NCI-H2081 treated with DMSO at 0.1 percent for 48 hours (cell line): ENCODE measurements at regions not wholly inside any gene's neighbourhood (a gene's known extent, or its start where the extent isn't known, plus 50 kb on each side); places are given as distances from the start of the nearest gene placed in this dataset.
"Not testable (repeated sequence)": the region's sequence is repeated elsewhere in the genome, so short reads cannot be mapped to it uniquely, and the experiment has no call there.

Experiments
- DNase-seq: peaks from one replicate; lab custom pipeline; 2025; lab: John Stamatoyannopoulos, UW

DNA sequence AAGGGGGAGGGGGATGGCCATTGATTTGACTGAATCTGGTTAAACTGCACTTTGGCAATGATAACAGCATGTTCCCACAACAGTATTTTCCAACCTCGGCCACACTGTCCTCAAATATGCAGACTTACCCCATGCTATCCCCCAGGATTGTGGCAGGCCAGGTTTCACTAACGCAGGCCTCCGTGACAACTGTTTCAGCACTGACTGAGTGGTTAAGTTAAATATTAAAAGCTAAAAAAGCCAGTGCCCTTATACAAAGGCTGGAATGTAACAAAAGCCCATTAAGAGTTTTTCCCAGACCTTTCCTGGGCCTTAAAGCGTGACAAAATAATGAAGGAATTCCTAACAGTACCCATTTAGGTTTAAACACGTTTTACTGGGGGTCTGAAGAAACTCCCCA is 202.9 kb downstream of the USP25 start:
- no peak for DNase-seq

DNA sequence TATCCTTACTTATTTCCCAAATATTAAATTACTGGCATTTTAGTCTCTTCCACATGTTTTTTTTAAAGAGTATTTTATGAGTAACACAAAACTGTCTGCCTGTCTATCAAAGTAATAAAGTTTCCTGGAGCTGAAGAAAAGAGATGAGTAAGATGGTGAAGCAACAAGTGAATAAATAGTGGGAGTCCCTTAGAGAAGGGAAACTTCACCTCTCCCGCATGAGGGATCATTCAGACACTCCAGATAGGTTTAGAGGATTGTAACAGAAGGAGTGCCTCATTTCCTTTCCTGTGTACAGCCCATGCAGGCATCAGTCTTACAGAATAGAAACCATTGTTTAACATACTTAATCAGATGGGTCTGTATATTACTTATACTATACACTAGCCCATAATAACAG is 205.7 kb downstream of the USP25 start:
- no peak for DNase-seq

DNA sequence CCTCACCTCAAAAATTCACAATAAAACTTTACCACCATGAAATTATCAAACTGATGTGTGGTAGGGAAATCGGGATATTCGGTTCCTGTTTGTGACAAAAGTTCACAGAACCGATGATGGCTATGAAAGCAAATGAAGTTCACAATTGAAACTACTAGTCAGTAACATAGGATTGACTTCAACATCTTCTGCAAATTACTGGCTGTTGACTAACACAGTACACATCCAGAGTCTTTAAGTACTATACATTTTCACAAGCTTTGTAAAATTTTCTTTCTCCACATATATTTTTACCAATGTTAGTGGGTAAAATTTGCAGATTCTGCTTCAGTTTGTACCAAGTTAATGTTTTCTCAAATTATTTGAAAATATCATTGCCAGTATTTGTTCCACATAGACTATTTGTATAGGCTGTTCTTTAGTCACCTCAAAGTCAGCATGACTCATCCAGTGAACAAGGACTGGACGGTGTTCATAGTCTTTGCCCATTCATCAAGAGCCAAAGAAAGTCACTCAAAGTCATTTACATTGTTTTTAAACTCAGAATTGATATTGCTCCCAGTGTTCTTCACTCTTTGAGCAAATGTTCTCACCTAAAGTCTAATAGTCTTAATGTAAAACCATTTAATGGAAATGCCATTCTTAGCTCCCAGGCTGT is 213.4 kb downstream of the USP25 start:
- no peak for DNase-seq

DNA sequence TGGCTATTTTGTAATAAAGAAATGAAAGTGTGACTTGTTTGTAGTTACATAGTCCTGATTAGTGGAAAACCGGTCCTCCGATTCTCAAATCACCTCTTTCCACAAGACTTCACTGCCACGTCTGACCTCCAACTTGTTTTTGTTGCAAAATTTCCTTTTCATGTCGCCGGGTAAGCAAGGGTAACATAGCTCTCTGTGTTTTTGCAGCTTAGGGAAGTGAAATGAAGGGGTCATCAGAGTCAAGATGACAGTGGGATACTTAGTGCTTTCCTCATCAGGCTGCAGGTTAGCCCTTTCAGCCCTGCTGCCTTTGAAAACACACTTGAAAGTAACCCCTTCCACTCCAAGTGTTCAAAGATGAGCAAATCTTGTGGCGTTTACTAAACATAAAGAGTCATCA is 217.9 kb downstream of the USP25 start:
- DNase-seq: no peak

DNA sequence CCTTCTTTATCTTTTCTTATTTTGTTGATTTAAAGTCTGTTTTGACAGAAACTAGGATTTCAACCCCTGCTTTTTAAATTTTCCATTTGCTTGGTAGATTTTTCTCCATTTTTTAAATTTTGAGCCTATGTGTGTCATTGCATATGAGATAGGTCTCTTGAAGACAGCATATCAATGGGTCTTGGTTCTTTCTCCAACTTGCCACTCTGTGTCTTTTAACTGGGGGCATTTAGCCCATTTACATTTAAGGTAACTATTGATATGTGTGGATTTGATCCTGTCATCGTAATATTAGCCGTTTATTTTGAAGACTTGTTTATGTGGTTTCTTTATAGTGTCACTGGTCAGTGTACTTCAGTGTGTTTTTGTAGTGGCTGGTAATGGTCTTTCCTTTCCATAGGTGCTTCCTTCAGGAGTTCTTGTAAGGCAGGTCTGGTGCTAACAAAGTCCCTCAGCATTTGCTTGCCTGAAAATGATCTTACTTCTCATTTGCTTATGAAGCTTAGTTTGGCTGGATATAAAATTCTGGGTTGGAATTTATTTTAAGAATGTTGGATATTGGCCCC is 223.9 kb downstream of the USP25 start:
- DNase-seq: no peak

DNA sequence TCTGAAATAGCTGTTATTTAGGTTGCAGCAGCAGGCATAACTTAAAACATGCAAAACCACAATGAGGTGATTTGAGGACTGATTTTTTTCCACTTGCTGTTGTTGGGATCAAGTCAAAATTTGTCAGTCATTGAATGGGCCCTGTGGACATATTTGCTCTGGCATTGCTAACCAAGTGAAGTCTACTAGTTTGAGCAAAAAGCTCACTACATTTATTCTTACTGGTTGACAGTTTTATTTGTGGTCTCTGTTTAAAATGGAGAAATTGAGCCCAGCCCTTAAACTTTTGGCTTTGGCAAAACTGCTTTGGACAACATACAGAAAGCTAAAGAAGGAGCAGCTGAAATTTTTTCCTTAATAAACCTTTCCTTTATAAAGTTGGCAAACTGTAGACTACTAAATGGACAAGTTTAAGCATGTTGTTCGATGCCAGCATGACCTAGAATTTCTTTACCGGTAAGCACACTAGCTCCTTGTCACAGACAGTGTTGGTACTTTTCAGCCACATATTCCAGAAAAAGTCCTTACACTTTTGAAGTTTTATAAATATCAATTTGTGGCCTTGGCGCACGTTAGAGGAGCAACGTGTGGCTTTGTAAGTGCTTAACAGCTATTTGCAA is 234.6 kb downstream of the USP25 start:
- no peak for DNase-seq

DNA sequence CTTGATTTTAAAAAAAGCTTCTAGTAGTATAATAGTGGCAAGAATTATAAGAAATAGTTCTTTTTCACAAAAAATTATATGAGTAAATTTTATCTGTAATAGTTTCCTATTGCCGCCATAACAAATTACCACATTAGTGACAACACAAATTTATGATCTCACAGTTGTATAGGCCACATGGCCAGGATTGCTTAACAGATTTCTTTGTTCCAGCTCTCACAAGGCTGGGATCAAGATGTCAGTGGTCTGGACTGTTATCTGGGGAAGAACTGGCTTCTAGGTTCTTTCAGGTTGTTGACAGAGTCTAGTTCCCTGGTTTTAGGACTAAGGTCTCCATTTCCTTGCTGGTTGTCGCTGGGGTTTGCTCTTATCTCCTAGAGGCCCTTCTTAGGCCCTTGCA is 236.4 kb downstream of the USP25 start:
- DNase-seq: no peak

DNA sequence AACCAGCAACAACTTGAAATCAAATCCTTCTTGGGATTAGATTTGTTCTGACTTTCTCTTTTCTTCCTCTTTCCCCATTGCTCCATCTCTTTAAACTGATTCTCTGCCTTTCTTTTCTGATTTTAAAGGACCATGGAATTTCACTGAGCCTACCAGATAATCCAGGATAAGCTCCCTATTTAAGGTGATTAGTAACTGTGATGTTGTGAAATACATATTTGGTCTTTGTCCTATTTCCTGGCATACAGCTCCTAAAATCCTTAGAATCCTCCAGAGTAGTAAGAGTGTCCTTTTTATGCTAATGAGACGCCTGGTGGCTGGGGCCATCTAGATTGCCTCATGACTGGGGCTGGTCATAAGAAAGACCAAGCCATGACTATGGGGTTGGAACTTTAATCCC is 236.9 kb downstream of the USP25 start:
- DNase-seq: no peak

DNA sequence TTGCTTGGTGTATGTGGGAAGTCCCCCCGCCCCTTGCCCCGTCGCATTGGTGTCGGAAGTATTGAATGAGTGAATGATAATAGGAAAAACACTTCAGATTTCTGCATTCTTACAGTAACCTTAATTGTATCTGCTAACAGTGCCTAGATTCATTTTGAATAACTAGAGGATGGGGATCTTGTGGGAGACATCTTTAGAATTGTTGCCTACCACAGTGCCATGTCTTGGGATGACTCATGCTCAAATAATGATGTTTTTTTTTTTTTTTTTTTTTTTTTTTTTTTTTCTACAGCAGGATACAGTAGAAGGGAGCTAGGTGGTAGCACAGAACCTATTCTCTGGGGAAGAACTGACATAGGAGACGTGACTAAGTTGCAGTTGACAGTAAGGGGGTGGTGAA is 237.9 kb downstream of the USP25 start:
- DNase-seq: no peak

DNA sequence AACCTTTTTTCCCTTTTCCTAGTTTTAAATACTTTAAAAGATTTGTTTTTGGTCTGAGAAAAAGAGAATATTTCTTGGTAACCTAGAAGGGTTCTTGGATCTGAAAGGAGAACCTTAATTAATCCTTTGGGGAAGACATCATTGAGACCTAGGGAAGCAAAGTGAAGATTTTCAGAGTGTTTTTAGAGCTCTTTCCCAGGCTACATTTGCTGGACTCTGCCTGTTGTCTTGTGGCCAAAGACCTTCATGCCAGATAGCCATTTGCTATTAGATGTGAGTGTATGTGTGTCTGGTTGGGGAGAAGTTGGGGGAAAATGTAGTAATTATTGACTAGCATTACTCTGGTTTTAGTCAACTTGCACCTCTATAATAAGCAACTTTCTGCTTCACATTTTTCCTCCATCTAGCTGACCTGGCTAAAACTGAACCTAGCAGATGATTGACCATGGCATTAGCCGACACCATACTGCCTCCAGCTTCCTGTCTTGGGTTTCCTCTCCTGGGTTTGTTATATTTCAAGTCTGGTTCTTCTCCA is 239.1 kb downstream of the USP25 start:
- DNase-seq: no peak

DNA sequence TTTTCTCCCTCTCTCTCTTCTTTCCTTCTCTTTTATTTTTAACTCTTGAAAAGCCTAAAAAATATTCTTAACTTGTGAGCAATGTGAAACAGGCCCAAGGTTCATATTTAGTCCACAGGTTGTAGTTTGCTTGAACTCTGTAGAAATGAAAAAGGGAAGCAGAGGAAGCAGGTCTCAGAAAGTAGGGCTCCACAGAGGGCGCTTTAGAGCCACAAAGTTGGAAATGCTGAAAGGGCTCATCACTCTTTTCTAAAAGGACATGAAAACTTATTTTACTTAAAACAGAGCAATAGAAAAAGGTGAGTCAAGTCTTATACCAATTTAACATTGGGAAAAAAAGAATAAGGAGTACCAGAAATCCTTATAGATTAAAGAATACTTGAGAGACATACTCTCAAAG is 247.0 kb downstream of the USP25 start:
- DNase-seq: no peak

DNA sequence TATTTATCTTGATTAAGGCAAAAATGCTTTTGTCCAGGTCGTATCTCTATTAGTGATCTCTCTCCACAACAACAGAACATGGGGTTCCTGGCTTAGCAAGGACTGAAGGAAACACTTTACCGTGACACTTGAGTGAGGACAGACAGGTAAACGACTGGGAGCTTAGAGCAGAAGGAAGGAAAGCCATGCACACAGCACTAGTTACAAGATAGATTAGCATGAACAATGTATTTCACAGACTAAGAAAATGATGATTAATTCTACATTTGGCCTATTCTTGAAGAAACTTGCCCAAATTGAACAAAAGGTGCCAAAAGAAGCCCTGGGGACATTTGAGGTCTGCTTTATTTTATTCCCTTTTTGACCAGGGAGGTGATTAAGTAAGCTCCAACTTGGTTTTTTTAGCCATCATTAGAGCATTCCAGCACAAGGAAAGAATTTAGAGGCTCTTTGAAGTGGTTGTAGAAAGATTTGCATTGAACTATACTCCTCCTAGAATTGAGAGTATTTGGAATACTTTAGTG is 248.5 kb downstream of the USP25 start:
- no peak for DNase-seq

DNA sequence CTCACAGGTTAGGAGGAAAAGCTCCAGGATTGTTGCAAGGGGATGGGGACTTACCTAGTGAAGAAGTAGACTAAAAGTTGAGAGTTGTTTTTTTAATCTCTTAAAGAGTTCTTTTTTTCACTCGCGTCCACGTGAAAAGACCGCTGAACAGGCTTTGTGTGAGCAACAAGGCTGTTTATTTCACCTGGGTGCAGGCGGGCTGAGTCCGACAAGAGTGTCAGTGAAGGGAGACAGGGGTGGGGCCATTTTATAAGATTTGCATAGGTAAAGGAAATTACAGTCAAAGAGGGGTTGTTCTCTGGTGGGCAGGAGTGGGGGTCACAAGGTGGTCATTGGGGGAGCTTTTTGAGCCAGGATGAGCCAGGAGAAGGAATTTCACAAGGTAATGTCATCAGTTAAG is 249.7 kb downstream of the USP25 start:
- not testable (repeated sequence) for DNase-seq

DNA sequence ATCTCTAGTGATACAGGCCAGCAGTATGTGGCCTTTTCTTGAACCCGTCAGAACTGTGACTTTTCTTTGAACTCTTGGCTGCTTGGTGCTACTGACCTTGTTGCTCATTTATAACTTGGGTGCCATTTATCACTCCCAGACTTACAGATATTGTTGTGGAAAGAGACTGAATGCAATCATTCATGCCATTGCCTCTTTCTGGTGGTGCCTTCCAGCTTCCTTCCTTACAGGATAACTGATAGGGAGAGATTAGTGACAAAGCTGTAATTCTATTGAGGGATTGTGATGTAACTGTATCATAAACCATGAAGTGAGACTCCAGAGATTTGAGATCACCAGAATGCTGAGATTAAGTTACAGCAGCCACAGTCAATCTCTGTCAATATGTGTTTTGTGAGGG is 256.5 kb downstream of the USP25 start:
- DNase-seq: no peak

DNA sequence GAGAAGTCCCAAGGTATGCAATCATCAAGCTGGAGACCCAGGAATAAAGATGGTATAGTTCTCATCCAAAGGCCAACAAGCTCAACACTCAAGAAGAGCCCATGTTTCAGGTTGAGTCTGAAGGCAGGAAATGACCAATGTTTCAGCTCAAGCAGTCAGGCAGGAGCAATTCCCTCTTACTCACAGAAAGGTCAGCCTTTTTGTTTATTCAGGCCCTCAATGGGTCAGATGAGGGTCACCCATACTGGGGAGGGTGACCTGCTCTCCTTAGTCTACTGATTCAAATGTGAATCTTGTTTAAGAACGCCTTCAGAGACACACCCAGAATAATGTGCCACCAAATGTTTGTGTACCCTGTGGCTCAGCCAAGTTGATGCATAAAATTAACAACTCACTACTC is 262.4 kb downstream of the USP25 start:
- no peak for DNase-seq

DNA sequence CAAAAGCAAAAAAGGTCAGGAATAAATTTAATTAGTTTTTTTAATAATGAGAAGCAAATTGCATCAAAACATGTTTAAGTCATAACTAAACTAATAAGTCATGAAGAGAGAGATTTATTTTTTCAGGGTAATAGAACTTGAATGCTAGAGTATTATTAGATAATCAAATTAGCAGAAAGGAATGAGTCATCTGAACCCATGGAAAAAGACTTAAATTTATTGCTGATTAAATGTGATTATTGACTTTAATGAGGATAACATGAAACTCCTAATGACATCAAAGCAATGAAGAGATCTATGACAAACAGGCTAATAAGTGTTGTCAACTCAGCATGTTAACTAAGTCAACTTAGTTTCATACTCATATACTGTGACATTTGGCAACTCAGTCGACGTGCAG is 264.2 kb downstream of the USP25 start:
- no peak for DNase-seq

DNA sequence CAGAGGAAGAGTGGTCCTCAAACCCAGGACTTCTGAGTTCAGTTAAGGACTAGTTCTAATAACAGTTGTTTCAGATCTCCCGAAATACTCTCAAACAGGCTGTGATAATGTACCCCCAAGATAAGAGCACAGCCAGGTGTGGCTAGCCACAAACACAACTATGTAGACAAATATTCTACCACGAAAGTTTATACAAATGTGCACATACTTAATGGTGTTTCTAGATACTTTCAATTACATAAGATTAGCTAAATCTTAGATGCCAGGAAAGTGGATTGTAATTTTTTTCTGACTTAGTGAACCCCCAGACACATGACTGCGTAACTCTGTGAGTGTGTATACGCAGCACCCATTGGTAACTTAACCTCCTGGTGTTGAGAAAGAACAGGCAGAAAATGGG is 270.0 kb downstream of the USP25 start:
- no peak for DNase-seq

DNA sequence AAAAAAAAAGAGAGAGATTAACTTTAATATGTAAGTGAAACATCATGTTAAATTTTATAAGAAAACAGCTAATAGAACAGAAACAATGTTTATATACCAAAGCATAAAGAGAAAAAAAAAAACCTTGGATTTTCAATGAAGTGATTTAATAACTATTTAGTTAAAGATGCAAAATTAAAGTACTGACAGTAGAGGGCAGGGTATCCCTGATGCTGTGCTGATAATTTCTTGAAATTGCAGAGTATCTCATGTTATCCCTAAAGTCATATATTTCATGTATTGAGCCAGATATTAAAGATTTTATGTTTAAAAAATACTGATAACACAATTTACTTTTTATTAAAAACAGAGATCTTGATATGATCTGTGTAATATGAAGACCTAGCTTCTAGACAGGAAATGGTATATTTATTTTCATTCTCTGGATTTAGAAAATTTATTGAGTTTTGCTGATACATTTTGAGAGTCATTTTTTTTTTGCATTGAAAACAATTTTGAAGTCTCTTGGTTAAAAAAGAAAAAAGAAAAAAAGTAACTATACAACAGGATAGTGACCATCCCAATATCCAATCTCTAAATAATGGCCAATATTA is 273.2 kb downstream of the USP25 start:
- DNase-seq: no peak

DNA sequence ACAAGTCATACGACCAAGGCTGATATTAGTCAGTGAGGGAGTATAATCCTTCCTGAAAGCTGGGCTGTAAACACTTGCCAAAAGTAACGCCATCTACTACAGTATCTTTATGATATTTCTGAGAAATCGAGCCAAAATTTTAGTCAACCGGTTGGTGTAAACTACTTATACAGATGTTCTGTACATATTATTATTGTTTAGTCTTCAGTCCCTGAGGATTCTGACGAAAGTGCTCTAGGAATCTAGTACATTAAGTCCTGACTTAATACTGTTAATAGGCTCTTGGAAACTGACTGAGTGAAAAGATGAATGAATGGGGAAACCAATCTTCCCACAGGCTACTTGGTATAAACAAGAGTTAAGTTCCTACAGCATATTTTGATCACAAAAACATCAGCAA is 274.3 kb downstream of the USP25 start:
- DNase-seq: no peak

DNA sequence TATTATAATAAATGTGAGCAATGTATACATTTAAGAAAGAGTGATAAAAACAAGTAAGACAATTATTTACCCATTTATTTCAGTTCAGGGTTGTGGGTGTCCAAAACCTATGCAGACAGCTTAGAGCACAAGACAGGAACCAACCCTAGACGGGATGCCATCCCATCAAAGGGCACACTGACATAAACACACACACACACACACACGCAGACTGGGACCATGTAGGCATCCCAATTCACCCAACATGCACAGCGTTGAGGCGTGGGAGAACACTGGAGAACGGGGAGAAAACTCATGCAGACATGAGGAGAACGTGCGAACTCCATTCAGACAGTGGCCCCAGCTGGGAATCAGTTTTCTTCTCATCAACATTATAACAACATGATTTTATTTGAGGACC is 274.7 kb downstream of the USP25 start:
- DNase-seq: no peak

DNA sequence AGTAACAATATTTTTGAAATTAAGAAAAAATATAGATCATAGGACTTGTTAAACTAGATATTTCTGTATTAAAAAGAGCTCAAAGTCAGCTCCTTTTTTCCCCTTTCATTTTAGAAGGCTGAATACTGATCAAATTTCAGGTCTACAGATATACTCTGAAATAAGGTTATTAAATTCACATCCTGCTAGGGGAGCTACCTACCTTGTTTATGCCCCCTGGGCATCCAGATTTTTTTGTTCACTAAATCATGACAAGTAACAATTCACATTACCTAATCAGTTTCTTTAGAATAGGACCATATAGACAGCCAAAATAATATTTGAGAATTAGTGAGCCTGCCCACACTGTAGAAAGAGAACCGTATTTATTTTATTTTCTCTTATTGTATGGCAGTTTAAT is 276.2 kb downstream of the USP25 start:
- no peak for DNase-seq

DNA sequence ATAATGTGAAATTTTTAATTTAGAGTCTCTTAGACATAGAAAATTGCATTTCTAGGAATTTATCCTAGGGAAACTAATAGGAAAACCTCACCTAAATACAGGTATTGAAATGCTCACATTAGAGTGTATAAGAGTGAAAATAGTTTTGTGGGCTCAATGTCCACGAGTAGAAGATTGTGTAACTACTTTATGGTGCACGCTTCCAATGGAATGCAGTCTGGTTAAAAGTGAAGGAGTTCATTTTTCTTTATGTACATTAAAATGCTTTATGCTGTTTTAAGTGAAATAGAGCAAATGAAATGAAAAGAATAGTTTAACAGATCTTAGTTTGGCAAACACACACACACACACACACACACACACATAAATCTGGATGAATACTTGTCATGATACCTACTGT is 278.2 kb downstream of the USP25 start:
- no peak for DNase-seq

DNA sequence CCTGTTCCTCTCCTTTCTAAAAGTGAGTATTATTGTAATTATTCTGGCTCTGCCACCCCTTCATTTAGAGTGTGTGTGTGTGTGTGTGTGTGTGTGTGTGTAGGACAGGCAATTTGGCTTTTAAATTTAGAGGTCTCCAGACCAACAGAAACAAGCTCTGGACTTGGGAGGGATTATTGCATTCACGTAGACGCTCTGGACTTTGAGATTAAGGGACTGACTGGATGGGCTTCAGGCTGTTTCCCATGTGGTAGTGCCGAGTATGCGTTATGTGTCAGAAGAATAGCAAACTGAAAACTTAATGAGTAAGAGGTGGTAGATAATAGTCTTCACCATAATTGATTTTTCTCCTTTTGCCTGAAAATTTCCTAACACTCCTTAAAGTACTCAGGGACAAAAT is 281.9 kb downstream of the USP25 start:
- no peak for DNase-seq
